ENCODE measurements at regions not wholly inside any gene's neighbourhood (a gene's known extent, or its start where the extent isn't known, plus 50 kb on each side); places are given as distances from the start of the nearest gene placed in this dataset.

DNA sequence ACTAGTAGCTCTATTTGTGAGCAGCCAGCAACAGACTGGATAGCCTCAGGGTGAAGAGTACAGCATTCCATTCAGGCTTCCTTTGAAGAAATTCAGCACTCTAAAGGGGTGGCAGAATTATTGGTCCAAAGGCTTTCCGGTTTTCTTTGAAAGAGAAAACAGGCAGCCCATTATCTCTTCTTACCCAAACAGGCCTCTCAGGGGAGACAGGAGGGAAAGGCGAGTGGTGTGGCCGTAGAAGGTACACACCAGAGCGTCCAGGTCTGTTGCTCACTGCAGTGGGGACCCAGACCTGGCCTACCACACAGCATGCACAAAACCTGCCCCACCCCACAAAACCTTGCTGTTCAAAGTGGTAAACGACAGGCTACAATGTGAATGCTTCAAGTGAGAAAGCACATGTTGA, 83.3 kb downstream of the ZNF608 start (continued):
- TF ChIP-seq ZNF687 (CRISPR knock-in tag; IDR thresholded peaks at IDR 0.05) (peak; percentile 38; the same call in 1 of the 2 replicates), ZNF616 (CRISPR knock-in tag; IDR thresholded peaks at IDR 0.05; ENCODE audit: low read depth) (no peak), AGO2 (optimal IDR thresholded peaks at IDR 0.05; ENCODE audit: low read depth, low read length) (no peak), ZNF850 (CRISPR knock-in tag; conservative IDR thresholded peaks at IDR 0.05) (no peak), ZNF597 (CRISPR knock-in tag; IDR thresholded peaks at IDR 0.05) (no peak), IRF2 (CRISPR knock-in tag; IDR thresholded peaks at IDR 0.05) (0 out of 2 replicates have a peak, but pooled peaks have one; percentile 24), THAP11 (CRISPR knock-in tag; IDR thresholded peaks at IDR 0.05) (peak; percentile 32; the same call in 1 of the 2 replicates), RFXAP (CRISPR knock-in tag; IDR thresholded peaks at IDR 0.05; ENCODE audit: borderline replicate concordance) (0 out of 2 replicates have a peak, but pooled peaks have one; percentile 52), HMGXB3 (CRISPR knock-in tag; IDR thresholded peaks at IDR 0.05; ENCODE audit: borderline replicate concordance) (no peak), ZNF296 (CRISPR knock-in tag; conservative IDR thresholded peaks at IDR 0.05) (no peak), BRD4 (CRISPR knock-in tag; IDR thresholded peaks at IDR 0.05) (no peak), ESRRA (CRISPR knock-in tag; IDR thresholded peaks at IDR 0.05; ENCODE audit: low read depth) (no peak), NFKBIZ (CRISPR knock-in tag; IDR thresholded peaks at IDR 0.05) (no peak), ZNF180 (CRISPR knock-in tag; IDR thresholded peaks at IDR 0.05; ENCODE audit: borderline replicate concordance, low read depth) (peak; percentile 68; the same call in 1 of the 2 replicates), THRA (CRISPR knock-in tag; IDR thresholded peaks at IDR 0.05; ENCODE audit: borderline replicate concordance) (peak; percentile 48; the same call in 1 of the 2 replicates), ZNF160 (CRISPR knock-in tag; IDR thresholded peaks at IDR 0.05) (no peak), ZNF878 (CRISPR knock-in tag; IDR thresholded peaks at IDR 0.05) (no peak)
- TF ChIP-seq, protein P1, sequence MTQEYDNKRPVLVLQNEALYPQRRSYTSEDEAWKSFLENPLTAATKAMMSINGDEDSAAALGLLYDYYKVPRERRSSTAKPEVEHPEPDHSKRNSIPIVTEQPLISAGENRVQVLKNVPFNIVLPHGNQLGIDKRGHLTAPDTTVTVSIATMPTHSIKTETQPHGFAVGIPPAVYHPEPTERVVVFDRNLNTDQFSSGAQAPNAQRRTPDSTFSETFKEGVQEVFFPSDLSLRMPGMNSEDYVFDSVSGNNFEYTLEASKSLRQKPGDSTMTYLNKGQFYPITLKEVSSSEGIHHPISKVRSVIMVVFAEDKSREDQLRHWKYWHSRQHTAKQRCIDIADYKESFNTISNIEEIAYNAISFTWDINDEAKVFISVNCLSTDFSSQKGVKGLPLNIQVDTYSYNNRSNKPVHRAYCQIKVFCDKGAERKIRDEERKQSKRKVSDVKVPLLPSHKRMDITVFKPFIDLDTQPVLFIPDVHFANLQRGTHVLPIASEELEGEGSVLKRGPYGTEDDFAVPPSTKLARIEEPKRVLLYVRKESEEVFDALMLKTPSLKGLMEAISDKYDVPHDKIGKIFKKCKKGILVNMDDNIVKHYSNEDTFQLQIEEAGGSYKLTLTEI (CRISPR knock-in tag; conservative IDR thresholded peaks at IDR 0.05) = no peak
